GM19372 (cell line): ENCODE measurements at regions not wholly inside any gene's neighbourhood (a gene's known extent, or its start where the extent isn't known, plus 50 kb on each side); places are given as distances from the start of the nearest gene placed in this dataset.

Source experiments
- ATAC-seq: cut with Tn5 transposase; IDR thresholded peaks from one replicate; pipeline ENCODE4 v1.9.1; 2021; ENCODE audit warnings: mild to moderate bottlenecking, low read depth, moderate library complexity; ENCODE audit not compliant: unreplicated experiment

- no peak for ATAC-seq
Observed at GRCh38 chr6:168988280-168988679, 265.4 kb downstream of the THBS2 start.

- ATAC-seq, result no peak
Observed at GRCh38 chr6:168985705-168986104, 267.9 kb downstream of the THBS2 start.

- no peak for ATAC-seq
Observed at GRCh38 chr6:168983925-168984324, 269.7 kb downstream of the THBS2 start.

- no peak for ATAC-seq
Observed at GRCh38 chr6:168981187-168981586, 272.5 kb downstream of the THBS2 start.

- ATAC-seq, result no peak
Observed at GRCh38 chr6:168979254-168979653, 274.4 kb downstream of the THBS2 start.

GRCh38 chr6:168972128-168972527 lies 281.5 kb downstream of the THBS2 start:
- ATAC-seq, result no peak

- ATAC-seq, result no peak
Observed at GRCh38 chr6:168971549-168971948, 282.1 kb downstream of the THBS2 start.

GRCh38 chr6:168968801-168969200 lies 284.8 kb downstream of the THBS2 start:
- no peak for ATAC-seq

- no peak for ATAC-seq
Observed at GRCh38 chr6:168968228-168968627, 285.4 kb downstream of the THBS2 start.

- no peak for ATAC-seq
Observed at GRCh38 chr6:168967281-168967925, 286.2 kb downstream of the THBS2 start.

- no peak for ATAC-seq
Observed at GRCh38 chr6:168964138-168964835, 289.4 kb downstream of the THBS2 start.

- ATAC-seq, result no peak
Observed at GRCh38 chr6:168962886-168963285, 290.8 kb downstream of the THBS2 start.

- no peak for ATAC-seq
Observed at GRCh38 chr6:168961264-168961656, 292.4 kb downstream of the THBS2 start.

- no peak for ATAC-seq
Observed at GRCh38 chr6:168960551-168961263, 292.9 kb downstream of the THBS2 start.

GRCh38 chr6:168959696-168960095 lies 293.9 kb downstream of the THBS2 start:
- no peak for ATAC-seq

GRCh38 chr6:168956884-168957730 lies 296.5 kb downstream of the THBS2 start:
- peak; percentile 75 for ATAC-seq

GRCh38 chr6:168956141-168956838 lies 297.4 kb downstream of the THBS2 start:
- peak; percentile 19 for ATAC-seq

GRCh38 chr6:168953461-168953860 lies 300.2 kb downstream of the THBS2 start:
- no peak for ATAC-seq

- no peak for ATAC-seq
Observed at GRCh38 chr6:168951217-168951616, 302.4 kb downstream of the THBS2 start.

GRCh38 chr6:168950858-168951214 lies 302.8 kb downstream of the THBS2 start:
- ATAC-seq, result no peak
